GM19240 (cell line): ENCODE measurements at regions not wholly inside any gene's neighbourhood (a gene's known extent, or its start where the extent isn't known, plus 50 kb on each side); places are given as distances from the start of the nearest gene placed in this dataset.
"Not testable (repeated sequence)": the region's sequence is repeated elsewhere in the genome, so short reads cannot be mapped to it uniquely, and the experiment has no call there.

Source experiments
- DNase-seq: peaks from one replicate; pipeline ENCODE4 v3.0.0; 2011; ENCODE audit warnings: low spot score; ENCODE audit not compliant: insufficient read length

GRCh38 chrX:129361576-129361975 lies 161.7 kb downstream of the SMARCA1 start:
- no peak for DNase-seq

GRCh38 chrX:129360175-129360574 lies 163.1 kb downstream of the SMARCA1 start:
- DNase-seq = peak; percentile 9

GRCh38 chrX:129359269-129359668 lies 164.0 kb downstream of the SMARCA1 start:
- no peak for DNase-seq

DNA sequence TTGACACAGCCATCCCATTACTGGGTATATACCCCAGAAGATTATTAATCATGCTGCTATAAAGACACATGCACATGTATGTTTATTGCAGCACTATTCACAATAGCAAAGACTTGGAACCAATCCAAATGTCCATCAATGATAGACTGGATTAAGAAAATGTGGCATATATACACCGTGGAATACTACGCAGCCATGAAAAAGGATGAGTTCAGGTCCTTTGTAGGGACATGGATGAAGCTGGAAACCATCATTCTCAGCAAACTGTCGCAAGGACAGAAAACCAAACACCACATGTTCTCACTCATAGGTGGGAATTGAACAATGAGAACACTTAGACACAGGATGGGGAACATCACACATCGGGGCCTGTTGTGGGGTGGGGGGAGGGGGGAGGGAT lies 165.9 kb downstream of the SMARCA1 start:
- not testable (repeated sequence) for DNase-seq

DNA sequence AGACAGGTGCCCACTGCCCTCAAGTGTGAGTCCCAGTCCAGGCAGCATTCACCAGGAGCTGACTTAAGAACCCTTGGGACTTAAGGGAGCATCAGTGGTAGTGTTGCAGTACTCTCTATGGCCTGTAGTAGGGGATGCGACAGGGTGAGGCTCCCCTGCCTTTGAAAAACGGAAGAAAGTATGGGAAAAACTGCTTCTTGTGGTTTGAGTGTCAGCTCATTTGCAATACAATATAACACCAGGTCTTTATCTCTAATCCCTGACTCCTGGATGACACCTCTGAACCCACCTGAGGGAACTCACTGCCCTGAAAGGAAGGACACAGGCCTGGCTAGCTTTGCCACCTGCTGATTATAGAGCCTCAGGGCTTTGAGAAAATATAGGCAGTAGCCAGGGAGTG lies 176.0 kb downstream of the SMARCA1 start:
- no peak for DNase-seq

GRCh38 chrX:129346574-129346973 lies 176.7 kb downstream of the SMARCA1 start:
- DNase-seq = no peak

GRCh38 chrX:129337264-129337663 lies 186.0 kb downstream of the SMARCA1 start:
- not testable (repeated sequence) for DNase-seq

DNA sequence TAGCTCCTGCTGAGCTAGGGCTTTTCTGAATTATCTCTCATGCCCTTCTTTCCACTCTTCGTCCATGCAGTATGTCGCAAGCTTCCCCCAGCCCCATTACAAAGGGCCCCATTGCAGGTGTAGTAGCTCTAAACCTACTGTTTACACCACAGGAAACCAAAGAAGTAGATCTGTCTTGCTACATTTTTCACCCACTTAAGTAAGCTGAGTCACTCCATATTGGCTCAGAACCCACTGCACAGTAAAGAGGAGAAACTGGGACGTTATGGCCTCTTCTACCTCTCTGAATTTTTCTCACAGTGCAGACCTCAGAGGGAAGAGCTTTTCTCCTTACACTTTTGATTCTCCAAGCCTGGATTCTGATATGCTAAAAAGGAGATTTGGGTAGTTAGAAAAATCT lies 200.2 kb downstream of the SMARCA1 start:
- no peak for DNase-seq

GRCh38 chrX:129318375-129318774 lies 204.9 kb downstream of the SMARCA1 start:
- no peak for DNase-seq

DNA sequence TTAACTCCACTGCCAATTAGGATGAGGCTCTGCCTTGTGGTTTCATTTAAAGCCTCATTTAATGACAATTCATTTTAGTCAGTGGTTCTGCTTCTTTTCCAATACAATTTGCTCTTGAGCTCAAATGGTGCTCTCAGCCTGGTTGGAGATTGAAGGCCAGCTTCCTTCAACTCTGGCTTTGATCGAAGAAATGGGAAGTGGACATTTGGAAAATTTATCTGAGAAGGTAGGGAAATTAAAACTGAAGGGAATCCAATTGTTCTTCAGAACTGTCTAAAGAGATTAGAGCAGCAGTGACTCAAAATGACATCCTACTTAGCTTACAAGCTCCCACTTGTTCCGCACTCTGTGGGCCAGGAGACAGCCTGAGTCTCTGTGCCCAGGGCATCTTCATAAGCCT lies 206.8 kb downstream of the SMARCA1 start:
- DNase-seq = no peak

- DNase-seq = no peak
Observed at GRCh38 chrX:129310000-129310399, 213.3 kb downstream of the SMARCA1 start.

DNA sequence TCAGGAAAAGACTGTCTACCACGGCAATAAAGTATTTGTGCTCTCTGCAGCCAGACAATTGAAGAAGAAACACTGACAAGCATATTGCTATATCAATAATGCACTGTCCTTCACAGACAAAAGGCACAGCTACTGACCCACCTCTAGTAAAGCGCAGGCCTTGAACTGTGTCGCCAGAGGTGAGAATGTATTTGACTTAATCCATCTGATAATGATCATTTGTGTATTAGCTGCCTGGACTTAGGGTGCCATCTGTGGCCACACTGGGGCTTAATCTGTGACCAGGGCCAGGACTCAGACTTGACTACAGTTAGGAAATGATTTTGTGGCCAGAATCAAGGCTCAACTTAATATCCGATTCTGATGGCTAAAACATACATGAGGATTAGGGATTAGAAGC lies 260.4 kb downstream of the SMARCA1 start:
- no peak for DNase-seq

GRCh38 chrX:129255516-129255915 lies 267.8 kb downstream of the SMARCA1 start:
- DNase-seq = not testable (repeated sequence)

DNA sequence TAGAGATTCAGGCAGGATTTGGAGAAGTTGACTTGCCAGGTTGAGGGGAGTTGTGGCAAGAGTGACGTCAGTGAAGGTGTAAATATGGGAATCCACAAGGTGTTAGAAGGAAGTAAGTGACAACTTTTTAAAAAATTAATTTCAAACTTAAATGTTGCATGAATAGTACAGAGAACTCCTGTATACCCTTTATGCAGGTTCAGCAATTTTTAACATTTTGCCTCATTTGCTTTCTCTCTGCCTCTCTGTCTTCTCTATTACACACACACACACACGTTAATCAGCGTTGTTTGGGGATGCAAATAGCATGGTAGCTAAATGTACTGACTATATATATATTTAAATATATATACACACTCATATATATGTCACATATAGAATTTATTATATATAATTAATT lies 273.7 kb downstream of the SMARCA1 start:
- DNase-seq = no peak

DNA sequence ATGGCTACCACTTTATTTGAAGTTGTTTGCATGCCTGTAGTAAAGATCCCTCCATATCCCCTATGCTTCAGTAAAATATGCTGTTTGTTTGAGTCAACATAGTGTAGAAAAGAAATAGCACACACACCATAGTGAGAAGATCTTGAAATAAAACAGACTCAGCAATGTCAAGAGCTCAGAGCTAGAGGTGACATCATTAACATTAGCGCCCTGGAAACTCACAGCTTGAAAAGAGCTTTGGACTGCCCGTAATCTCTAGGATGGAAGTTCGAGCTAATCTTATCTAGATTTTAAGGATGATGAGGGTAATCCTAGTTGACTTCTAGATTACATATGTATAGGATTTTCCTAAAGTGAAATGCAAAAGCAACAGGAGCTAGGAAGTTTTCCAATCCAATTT lies 275.6 kb downstream of the SMARCA1 start:
- no peak for DNase-seq

- DNase-seq = no peak
Observed at GRCh38 chrX:129239371-129239770, 283.9 kb downstream of the SMARCA1 start.

DNA sequence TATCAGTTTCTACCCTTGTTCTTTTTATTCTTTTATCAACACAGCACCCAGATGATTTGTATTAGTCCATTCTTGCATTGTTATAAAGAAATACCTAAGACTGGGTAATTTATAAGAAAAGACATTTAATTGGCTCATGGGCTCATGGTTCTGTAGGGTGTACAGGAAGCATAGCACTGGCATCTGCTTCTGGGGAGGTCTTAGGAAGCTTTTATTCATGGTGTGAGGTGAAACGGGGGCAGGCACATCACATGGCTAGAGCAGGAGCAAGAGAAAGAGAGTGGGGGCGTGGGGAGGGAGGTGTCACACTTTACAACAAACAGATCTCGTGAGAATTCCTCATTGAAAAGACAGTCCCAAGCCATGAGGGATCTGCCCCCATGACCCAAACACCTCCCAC lies 285.3 kb downstream of the SMARCA1 start:
- DNase-seq = no peak

DNA sequence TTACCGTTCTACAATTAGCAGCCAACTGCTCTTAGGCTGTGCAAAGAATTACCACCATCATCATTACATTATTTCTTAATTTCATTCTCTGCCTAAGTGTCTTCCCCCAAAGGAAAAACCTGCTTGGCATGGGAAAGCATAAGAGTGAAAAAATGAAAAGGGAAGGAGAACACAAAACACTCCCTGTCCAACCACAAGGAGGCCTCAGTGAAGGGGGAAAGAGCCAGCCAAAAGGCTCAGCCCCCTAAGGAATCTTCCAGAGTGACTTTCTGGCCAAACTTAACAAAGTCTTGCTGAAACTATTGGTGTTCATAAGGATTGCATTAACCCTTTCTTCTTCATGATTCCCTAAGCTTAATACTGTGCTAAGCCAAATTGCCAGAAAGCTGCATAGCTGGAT lies 287.4 kb downstream of the SMARCA1 start:
- DNase-seq = no peak

- DNase-seq = no peak
Observed at GRCh38 chrX:129233786-129234185, 289.5 kb downstream of the SMARCA1 start.

DNA sequence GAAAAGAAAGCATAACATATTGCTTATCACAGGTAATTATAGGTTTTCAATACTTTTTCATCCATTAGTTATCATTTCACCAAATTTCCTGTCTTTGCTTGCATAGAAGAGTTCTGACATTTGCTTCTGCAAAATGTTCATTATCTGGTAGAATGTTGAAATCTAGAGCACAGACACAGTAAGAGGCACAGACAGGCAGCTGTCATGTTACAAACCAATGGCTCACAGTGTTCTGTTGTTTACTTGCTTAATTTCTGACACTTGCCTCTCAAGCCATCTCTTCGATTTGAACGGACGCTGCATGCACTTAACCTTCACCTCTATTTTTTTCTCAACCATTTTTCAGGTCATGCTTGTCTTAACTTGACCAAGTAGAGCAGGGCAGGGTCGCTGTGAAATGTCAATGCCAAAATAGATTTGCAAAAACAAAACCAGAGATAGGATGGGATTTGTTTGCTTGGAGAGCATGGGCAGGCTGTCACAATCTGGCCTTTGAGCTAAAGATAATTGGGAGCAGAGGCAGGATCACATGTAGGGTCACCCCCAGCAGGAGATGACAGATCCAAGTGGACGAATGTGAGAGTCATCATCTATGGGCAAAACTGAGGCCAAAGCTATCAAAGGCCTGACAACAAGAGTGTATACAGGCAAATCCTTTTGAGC lies 292.3 kb downstream of the SMARCA1 start:
- DNase-seq = no peak

DNA sequence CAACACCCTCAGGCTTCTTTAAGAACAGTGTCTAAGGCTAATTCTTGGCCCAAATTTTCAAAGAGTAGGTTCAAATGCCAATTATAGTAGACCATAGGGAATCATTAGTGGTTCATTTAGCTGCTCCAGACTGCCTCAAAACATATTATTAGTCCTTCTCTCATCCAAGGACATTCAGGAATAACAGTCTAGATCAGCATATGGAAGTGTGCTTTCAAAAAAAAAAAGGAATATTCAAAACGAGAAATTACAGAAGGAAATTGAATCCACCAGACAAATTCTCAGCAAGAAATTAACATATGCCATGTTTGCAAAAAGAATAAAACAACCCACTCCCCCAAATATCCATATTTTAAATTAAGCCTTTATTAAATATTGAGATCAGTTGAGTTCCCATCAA lies 293.1 kb downstream of the SMARCA1 start:
- DNase-seq = no peak

GRCh38 chrX:129227366-129227765 lies 295.9 kb downstream of the SMARCA1 start:
- DNase-seq = no peak

GRCh38 chrX:129193357-129193756 lies 329.9 kb downstream of the SMARCA1 start:
- DNase-seq = no peak

GRCh38 chrX:129188231-129188630 lies 335.1 kb downstream of the SMARCA1 start:
- no peak for DNase-seq
